ENCODE measurements at regions not wholly inside any gene's neighbourhood (a gene's known extent, or its start where the extent isn't known, plus 50 kb on each side); places are given as distances from the start of the nearest gene placed in this dataset.

GRCh38 chr5:43873791-43874190, 270.8 kb downstream of the NNT start:
- ATAC-seq (no peak), DNase-seq (ENCODE audit: low read depth, low spot score) (no peak)
- intact Hi-C loops (cut with micrococcal nuclease), result no loop called here
- H3K79me2 ChIP-seq (ENCODE audit: insufficient read depth, low read length), result no peaks in the 10 kb centered on the region
- no peaks in the 10 kb centered on the region for H3K27me3 ChIP-seq (ENCODE audit: insufficient read depth, low read length)
- H2AFZ ChIP-seq (ENCODE audit: low read depth, low read length, poor library complexity, severe bottlenecking), result no peak overlapping the region
- ChIA-PET RAD21 (ENCODE audit: low non-redundant PET in 1 of 2, low total read pairs in 2 of 2, uncharacterized antibody in 2 of 2, unreplicated experiment in 2 of 2) (no interaction called here), CTCF (no interaction called here), POLR2A (no interaction called here)
- TF ChIP-seq EZH2 (IDR thresholded peaks at IDR 0.05), result no peak
- no peak for TF ChIP-seq CTCF (IDR thresholded peaks at IDR 0.05 in 2 of 3, conservative IDR thresholded peaks at IDR 0.05 in 1 of 3; ENCODE audit: borderline replicate concordance in 1 of 3, insufficient read depth in 1 of 3, low read depth in 2 of 3, low read length in 2 of 3)
- TF ChIP-seq TCF7L2 (IDR thresholded peaks at IDR 0.05; ENCODE audit: borderline replicate concordance, extremely low read depth, insufficient read depth, insufficient read length), result no peak
- no peak for TF ChIP-seq SP1 (IDR thresholded peaks at IDR 0.05; ENCODE audit: low read depth)
- no peak for TF ChIP-seq MAX (IDR thresholded peaks at IDR 0.05)
- no peaks in the 10 kb centered on the region for H4K20me1 ChIP-seq (ENCODE audit: insufficient read depth)
- no peak overlapping the region for H3K9ac ChIP-seq (ENCODE audit: low read length)
- no TSS peak for BruUV-seq (replicated peaks)
- no peaks in the 10 kb centered on the region for H3K4me1 ChIP-seq (ENCODE audit: control insufficient read depth in 1 of 2, insufficient read depth in 2 of 2, low read length in 2 of 2)
- no peaks in the 10 kb centered on the region for H3K9me2 ChIP-seq (ENCODE audit: insufficient read depth)
- H3K27ac ChIP-seq (ENCODE audit: low read depth, low read length), result no peak overlapping the region
- no peaks in the 10 kb centered on the region for H3K9me3 ChIP-seq (ENCODE audit: control insufficient read depth in 1 of 2, insufficient read depth in 1 of 2, low read depth in 1 of 2, low read length in 2 of 2)
- H3K4me2 ChIP-seq (ENCODE audit: low read length), result no peak overlapping the region
- H3K4me3 ChIP-seq (replicated peaks in 1 of 2; ENCODE audit: low read depth in 1 of 2, low read length in 2 of 2), result no peak overlapping the region
- H3K36me3 ChIP-seq (ENCODE audit: control insufficient read depth in 1 of 2, insufficient read depth in 2 of 2, low read length in 2 of 2), result no peaks in the 10 kb centered on the region

- ChIA-PET CTCF (no interaction called here), RAD21 (ENCODE audit: low non-redundant PET in 1 of 2, low total read pairs in 2 of 2, uncharacterized antibody in 2 of 2, unreplicated experiment in 2 of 2) (no interaction called here), POLR2A (no interaction called here)
- no peak for DNase-seq (ENCODE audit: low read depth, low spot score)
- no peak overlapping the region for H3K27ac ChIP-seq (ENCODE audit: low read depth, low read length)
- no peaks in the 10 kb centered on the region for H3K4me1 ChIP-seq (ENCODE audit: control insufficient read depth in 1 of 2, insufficient read depth in 2 of 2, low read length in 2 of 2)
- no peaks in the 10 kb centered on the region for H3K79me2 ChIP-seq (ENCODE audit: insufficient read depth, low read length)
- H3K27me3 ChIP-seq (ENCODE audit: insufficient read depth, low read length), result no peaks in the 10 kb centered on the region
- no peak overlapping the region for H3K9ac ChIP-seq (ENCODE audit: low read length)
- no peaks in the 10 kb centered on the region for H3K9me3 ChIP-seq (ENCODE audit: control insufficient read depth in 1 of 2, insufficient read depth in 1 of 2, low read depth in 1 of 2, low read length in 2 of 2)
- no peak overlapping the region for H3K4me3 ChIP-seq (replicated peaks in 1 of 2; ENCODE audit: low read depth in 1 of 2, low read length in 2 of 2)
- H3K9me2 ChIP-seq (ENCODE audit: insufficient read depth), result no peaks in the 10 kb centered on the region
- H3K36me3 ChIP-seq (ENCODE audit: control insufficient read depth in 1 of 2, insufficient read depth in 2 of 2, low read length in 2 of 2), result no peaks in the 10 kb centered on the region
- no TSS peak for BruUV-seq (replicated peaks)
- H2AFZ ChIP-seq (ENCODE audit: low read depth, low read length, poor library complexity, severe bottlenecking), result no peak overlapping the region
- no peak for ATAC-seq
- H4K20me1 ChIP-seq (ENCODE audit: insufficient read depth), result no peaks in the 10 kb centered on the region
- intact Hi-C loops (cut with micrococcal nuclease), result no loop called here
- no peak overlapping the region for H3K4me2 ChIP-seq (ENCODE audit: low read length)
- no peak for TF ChIP-seq YY1 (IDR thresholded peaks at IDR 0.05; ENCODE audit: extremely low read depth, insufficient replicate concordance, low read depth, low read length)
- TF ChIP-seq CEBPB (IDR thresholded peaks at IDR 0.05; ENCODE audit: low read depth), result no peak
- TF ChIP-seq SP1 (IDR thresholded peaks at IDR 0.05; ENCODE audit: low read depth), result no peak
- TF ChIP-seq EZH2 (IDR thresholded peaks at IDR 0.05), result no peak
Measured at GRCh38 chr5:43859309-43859708, 256.3 kb downstream of the NNT start.
